ENCODE measurements at regions not wholly inside any gene's neighbourhood (a gene's known extent, or its start where the extent isn't known, plus 50 kb on each side); places are given as distances from the start of the nearest gene placed in this dataset.

GRCh38 chr1:192903142-192903541 lies 94.3 kb downstream of the RGS2 start:
- no peak for TF ChIP-seq CTCF (IDR thresholded peaks at IDR 0.05)
- TF ChIP-seq POLR2A (IDR thresholded peaks at IDR 0.05): no peak
